ENCODE measurements at regions not wholly inside any gene's neighbourhood (a gene's known extent, or its start where the extent isn't known, plus 50 kb on each side); places are given as distances from the start of the nearest gene placed in this dataset.

DNA sequence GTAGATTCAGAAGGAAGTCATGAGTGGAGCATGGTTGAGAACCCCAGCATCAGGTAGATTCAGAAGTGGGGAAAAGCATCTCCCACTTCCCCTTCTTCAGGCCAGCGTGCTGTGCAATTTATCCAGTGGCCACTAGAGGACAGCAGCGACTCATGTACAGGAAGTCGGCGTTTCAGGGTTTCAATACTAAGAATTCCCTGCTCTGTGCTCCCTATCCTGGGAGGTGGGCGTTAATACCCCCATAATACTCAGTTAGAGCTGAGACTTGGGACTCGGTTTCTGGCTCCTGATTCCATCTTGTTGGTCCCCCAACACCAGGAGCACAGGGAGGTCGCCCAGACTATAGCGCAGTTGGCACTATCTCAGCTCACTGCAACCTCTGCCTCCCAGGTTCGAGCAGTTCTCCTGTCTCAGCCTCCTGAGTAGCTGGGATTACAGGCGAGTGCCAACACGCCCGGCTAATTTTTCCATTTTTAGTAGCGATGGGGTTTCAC, 75.3 kb upstream of the AMZ2 start:
- TF ChIP-seq, protein P1, sequence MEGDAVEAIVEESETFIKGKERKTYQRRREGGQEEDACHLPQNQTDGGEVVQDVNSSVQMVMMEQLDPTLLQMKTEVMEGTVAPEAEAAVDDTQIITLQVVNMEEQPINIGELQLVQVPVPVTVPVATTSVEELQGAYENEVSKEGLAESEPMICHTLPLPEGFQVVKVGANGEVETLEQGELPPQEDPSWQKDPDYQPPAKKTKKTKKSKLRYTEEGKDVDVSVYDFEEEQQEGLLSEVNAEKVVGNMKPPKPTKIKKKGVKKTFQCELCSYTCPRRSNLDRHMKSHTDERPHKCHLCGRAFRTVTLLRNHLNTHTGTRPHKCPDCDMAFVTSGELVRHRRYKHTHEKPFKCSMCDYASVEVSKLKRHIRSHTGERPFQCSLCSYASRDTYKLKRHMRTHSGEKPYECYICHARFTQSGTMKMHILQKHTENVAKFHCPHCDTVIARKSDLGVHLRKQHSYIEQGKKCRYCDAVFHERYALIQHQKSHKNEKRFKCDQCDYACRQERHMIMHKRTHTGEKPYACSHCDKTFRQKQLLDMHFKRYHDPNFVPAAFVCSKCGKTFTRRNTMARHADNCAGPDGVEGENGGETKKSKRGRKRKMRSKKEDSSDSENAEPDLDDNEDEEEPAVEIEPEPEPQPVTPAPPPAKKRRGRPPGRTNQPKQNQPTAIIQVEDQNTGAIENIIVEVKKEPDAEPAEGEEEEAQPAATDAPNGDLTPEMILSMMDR (conservative IDR thresholded peaks at IDR 0.05 in 1 of 2, IDR thresholded peaks at IDR 0.05 in 1 of 2; ENCODE audit: low read depth in 1 of 2, low read length in 2 of 2) = peak; percentile 97 to 98
- no peak for TF ChIP-seq EZH2 (IDR thresholded peaks at IDR 0.05; ENCODE audit: low read length, missing control alignments)

Measured in fibroblast of lung (primary cell).